Fibroblast of mammary gland (primary cell): ENCODE measurements at regions not wholly inside any gene's neighbourhood (a gene's known extent, or its start where the extent isn't known, plus 50 kb on each side); places are given as distances from the start of the nearest gene placed in this dataset.
"Not testable (repeated sequence)": the region's sequence is repeated elsewhere in the genome, so short reads cannot be mapped to it uniquely, and the experiment has no call there.

Source experiments
- DNase-seq: peaks from one replicate; pipeline ENCODE4 v3.0.0-alpha.2; 2010; ENCODE audit warnings: low read depth
- H3K4me3 ChIP-seq: 2 replicates; pipeline ENCODE4 v1.5.1; 2011; ENCODE audit warnings: low read depth, mild to moderate bottlenecking, low read length, moderate library complexity; ENCODE audit not compliant: control insufficient read depth
- TF ChIP-seq, protein P1 (sequence below): conservative IDR thresholded peaks from 2 replicates; pipeline ENCODE4 v1.5.1; 2011; ENCODE audit warnings: low read depth, low read length, inconsistent platforms; ENCODE audit not compliant: control insufficient read depth, insufficient read depth

DNA sequence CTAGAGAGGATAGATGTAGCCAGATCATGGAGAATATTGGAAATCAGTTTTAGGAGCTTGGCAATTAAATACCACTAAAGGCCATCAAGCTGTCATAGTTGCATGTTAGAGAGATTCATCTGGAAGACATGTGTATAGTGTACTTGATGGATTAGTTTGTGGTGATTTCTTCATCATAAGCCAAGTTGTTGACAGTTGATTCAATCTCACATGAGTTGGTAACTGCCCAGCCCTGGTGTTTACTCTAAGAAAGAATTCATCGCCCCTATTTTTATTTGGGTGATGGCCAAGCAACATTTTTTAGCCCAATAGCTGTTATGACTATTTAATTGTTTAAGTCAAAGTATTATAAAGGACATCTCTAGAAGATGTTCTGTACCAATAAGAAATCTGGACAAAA, 737.6 kb downstream of the PLA2G4A start:
- DNase-seq, result no peak
- no peak overlapping the region for H3K4me3 ChIP-seq

DNA sequence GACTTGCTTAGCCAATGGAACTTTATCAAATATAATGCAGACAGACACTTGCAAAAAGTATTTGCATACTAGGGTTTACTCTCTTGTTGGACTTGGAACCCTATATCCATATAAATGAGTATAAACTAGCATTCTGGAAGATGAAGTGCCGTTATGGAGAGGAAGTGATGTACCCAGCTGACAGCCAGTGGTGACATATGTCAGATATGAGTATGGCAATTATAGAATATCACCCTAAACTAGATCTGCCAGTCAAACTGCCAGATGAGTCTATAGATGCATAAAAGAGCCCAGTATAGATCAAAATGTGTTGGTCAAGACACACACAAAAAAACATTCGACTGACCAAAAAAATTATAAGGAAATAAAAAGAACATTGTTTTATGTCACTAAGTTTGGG, 739.3 kb downstream of the PLA2G4A start:
- no peak for DNase-seq
- TF ChIP-seq, protein P1, sequence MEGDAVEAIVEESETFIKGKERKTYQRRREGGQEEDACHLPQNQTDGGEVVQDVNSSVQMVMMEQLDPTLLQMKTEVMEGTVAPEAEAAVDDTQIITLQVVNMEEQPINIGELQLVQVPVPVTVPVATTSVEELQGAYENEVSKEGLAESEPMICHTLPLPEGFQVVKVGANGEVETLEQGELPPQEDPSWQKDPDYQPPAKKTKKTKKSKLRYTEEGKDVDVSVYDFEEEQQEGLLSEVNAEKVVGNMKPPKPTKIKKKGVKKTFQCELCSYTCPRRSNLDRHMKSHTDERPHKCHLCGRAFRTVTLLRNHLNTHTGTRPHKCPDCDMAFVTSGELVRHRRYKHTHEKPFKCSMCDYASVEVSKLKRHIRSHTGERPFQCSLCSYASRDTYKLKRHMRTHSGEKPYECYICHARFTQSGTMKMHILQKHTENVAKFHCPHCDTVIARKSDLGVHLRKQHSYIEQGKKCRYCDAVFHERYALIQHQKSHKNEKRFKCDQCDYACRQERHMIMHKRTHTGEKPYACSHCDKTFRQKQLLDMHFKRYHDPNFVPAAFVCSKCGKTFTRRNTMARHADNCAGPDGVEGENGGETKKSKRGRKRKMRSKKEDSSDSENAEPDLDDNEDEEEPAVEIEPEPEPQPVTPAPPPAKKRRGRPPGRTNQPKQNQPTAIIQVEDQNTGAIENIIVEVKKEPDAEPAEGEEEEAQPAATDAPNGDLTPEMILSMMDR, result no peak
- no peak overlapping the region for H3K4me3 ChIP-seq

More for the DNA sequence above, 737.6 kb downstream of the PLA2G4A start:
- TF ChIP-seq, protein P1, result no peak

DNA sequence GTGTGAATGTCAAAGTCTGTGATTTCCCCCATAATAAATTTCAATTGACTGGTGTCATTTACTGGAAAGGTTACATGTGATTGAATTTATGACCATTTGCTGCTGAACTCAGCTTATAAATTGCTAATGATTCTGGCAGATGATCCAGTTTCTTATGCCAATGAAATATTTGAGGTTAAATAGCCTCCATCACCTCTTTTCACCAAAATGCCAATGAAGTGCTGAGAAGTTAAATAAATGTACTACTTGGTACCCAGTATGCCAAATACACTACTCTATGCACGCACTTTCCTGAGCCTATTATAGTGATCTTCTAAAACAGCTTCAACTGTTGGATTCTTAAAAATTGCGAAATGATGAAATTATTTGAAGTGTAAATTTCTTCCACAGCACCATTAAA, 741.4 kb downstream of the PLA2G4A start:
- TF ChIP-seq, protein P1, result no peak
- H3K4me3 ChIP-seq, result no peak overlapping the region
- DNase-seq, result no peak

DNA sequence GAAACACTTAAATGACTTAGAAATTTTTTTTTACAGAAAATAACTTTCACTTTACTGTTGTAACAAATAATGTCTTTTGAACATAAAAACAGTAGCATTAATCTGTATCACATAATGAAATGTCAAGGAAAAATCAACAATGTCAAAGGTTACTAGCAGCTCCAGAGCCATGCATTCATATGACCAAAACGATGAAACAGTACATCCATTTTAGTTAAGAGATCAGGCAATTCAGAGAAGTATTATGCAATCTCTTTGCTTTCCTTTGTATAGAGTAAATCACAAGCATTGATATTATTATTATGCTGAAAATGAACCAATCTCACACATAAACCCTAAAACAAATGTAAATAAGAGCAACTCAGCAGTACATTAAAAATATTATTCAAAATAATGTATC, 748.9 kb downstream of the PLA2G4A start:
- DNase-seq, result no peak
- TF ChIP-seq, protein P1, result no peak
- H3K4me3 ChIP-seq, result no peak overlapping the region

DNA sequence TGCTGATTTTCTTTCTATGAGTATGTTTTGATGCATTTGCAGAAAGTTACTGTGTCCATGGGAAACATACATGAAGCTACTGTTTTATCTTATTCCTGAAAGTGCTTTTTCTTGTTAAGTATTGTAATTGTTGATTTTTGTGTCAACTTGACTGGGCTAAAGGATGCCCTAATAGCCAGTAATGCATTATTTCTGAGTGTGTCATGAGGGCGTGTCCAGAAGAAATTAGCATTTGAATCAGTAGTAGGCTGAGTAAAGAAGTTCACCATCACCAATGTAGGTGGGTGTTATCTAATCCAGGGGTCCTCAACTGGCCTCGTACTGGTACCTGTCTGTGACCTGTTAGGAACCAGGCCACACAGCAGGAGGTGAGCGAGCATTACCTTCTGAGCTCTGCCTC, 760.2 kb downstream of the PLA2G4A start:
- H3K4me3 ChIP-seq, result no peak overlapping the region
- DNase-seq, result no peak
- TF ChIP-seq, protein P1, result no peak

DNA sequence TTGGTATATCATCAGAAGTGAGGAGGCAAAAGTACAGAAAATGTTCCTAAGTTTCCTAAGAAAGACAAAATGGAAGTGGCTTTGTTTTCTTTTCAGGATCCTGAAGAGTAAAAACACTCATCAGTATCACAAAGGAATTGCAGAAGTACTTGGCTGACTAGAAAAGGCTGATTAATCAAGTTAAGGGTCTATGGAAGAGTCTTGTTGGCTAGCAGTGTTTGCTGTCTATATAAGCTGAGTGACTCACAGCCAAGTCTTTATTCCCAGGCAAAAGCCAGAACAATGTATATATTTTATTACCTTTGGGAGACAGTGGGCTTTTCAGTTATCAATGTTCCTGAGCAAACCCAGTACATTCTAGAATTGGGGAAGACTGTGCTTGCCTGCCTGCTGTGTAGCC, 777.0 kb downstream of the PLA2G4A start:
- H3K4me3 ChIP-seq, result no peak overlapping the region
- no peak for DNase-seq
- TF ChIP-seq, protein P1, result no peak

DNA sequence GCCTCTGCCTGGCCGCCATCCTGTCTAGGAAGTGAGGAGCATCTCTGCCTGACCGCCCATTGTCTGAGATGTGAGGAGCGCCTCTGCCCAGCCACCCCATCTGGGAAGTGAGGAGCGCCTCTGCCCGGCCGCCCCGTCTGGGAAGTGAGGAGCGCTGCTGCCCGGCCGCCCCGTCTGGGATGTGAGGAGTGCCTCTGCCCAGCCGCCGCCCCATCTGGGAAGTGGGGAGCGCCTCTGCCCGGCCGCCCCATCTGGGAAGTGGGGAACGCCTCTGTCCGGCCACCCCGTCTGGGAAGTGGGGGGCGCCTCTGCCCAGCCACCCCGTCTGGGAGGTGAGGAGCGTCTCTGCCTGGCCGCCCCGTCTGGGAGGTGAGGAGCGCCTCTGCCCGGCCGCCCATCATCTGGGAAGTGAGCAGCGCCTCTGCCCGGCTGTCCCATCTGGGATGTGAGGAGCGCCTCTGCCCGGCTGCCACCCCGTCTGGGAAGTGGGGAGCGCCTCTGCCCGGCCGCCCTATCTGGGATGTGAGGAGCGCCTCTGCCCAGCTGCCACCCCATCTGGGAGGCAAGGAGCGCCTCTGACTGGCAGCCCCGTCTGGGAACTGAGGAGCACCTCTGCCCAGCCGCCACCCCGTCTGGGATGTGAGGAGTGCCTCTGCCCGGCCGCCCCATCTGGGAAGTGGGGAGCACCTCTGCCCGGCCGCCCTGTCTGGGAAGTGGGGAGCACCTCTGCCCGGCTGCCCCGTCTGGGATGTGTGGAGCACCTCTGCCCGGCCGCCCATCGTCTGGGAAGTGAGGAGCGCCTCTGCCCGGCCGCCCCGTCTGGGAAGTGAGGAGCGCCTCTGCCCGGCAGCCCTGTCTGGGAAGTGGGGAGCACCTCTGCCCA, 787.3 kb downstream of the PLA2G4A start:
- not testable (repeated sequence) for H3K4me3 ChIP-seq, DNase-seq

DNA sequence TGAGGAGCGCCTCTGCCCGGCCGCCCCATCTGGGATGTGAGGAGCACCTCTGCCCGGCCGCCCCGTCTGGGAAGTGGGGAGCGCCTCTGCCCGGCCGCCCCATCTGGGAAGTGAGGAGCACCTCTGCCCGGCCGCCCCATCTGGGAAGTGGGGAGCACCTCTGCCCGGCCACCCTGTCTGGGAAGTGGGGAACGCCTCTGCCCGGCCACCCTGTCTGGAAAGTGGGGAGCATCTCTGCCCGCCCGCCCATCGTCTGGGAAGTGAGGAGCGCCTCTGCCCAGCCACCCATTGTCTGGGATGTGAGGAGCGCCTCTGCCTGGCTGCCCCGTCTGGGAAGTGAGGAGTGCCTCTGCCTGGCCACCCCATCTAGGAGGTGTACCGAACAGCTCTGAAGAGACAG, 788.1 kb downstream of the PLA2G4A start:
- not testable (repeated sequence) for DNase-seq, H3K4me3 ChIP-seq
